HG03354 (cell line): ENCODE measurements at regions not wholly inside any gene's neighbourhood (a gene's known extent, or its start where the extent isn't known, plus 50 kb on each side); places are given as distances from the start of the nearest gene placed in this dataset.

Source experiments
- ATAC-seq: cut with Tn5 transposase; IDR thresholded peaks from one replicate; pipeline ENCODE4 v1.9.1; 2021; ENCODE audit warnings: mild to moderate bottlenecking; ENCODE audit not compliant: unreplicated experiment, poor library complexity, severe bottlenecking

GRCh38 chr9:118929287-118929686 is 439.9 kb downstream of the BRINP1 start:
- no peak for ATAC-seq

DNA sequence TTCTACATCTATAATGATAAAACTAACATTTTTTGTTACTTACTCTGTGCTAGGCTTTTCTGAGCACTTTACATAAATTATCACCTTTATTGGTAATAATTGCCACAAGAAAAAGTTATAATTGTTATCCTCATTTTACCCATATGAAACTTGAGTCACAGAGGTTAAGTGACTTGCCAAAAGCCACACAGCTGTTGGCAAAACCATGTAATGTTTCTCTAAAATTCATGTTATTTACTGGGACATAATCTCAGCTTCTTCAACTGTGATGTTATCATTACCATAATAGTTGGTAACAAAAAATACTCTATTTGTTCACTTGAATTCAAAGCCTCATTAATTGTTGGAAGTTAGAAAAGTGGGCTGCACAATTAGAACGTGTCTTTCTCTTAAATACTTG is 437.3 kb downstream of the BRINP1 start:
- ATAC-seq: no peak

DNA sequence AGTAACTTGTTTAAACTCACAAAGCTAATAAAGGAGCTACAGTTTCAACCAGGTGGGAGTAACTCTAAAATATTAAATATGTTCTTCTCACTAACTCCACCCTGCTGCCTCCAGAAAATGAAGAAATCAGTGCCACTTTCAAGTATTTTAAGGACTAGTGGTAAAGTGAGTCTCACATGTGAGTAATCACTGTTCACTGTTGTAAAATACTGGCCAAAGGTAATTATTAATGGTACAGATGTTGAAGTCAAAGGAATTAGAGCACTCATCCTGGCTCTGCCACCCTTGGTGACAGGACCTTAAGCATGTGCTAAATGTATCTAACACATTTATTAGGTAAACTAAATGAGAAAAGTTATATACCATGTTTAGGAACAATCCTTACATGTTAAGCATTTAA is 430.7 kb downstream of the BRINP1 start:
- no peak for ATAC-seq

DNA sequence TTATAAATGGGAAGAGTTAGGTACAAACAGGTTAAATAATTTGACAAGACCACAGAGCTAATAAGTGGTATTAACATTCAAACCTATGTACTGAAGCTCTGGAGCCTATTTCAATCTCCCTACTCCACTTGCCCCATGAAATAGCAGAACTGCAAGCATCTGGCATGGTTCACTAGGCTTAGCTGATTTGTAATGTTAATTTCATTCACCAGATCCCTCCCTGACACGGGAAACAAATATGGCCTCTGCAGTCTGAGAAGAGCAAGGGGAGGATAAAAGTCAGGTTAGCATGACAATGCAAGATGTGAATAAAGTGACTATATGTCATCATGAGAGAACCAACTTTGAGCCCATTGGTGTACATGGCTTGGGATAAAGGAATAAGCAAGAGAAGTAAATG is 428.8 kb downstream of the BRINP1 start:
- ATAC-seq: no peak

DNA sequence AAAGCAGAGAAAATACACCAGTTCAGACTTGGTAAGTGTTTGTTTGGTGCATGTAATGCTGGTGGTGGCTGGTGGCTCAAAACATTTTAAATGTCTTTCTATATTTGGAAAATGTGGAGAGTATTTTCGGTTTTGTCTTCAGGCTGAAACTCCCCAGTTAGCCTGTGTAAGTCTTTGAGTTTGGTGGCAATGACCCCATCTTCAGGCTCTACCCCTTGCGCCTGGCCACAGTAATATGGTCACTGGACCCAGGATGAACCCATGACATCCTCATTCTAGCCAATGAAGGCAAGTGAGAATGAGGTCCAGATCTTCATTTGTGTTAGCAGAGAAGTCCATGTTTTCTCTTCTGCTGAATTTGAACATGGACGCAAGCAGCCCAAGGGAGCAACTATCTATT is 422.6 kb downstream of the BRINP1 start:
- no peak for ATAC-seq

- no peak for ATAC-seq
These were observed 414.4 kb downstream of the BRINP1 start for GRCh38 chr9:118954857-118955256.

GRCh38 chr9:118957585-118957984 is 411.6 kb downstream of the BRINP1 start:
- ATAC-seq: no peak

DNA sequence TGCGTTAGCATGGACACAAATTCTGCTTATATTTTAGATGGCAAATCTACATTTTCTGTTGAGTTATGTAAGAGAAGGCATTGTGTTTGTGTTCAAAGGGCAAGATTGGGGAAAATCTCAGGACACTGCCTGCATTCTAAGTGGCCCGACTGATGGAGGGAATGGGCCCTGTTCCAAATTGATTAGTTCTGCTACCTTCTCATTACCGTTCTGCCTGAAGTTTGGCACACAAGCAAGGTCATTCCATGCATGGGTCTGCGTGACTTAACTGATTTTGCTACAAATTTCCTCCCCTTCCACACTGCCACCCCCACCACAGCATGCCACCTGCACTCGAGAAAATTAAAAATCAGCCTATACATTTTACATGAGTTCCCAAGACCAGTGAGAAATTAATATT is 409.9 kb downstream of the BRINP1 start:
- no peak for ATAC-seq

- ATAC-seq: no peak
These were observed 407.4 kb downstream of the BRINP1 start for GRCh38 chr9:118961857-118962256.

- ATAC-seq: no peak
These were observed 406.8 kb downstream of the BRINP1 start for GRCh38 chr9:118962426-118962825.

GRCh38 chr9:118963674-118964073 is 405.6 kb downstream of the BRINP1 start:
- no peak for ATAC-seq

GRCh38 chr9:118967901-118968300 is 401.3 kb downstream of the BRINP1 start:
- no peak for ATAC-seq

- ATAC-seq: no peak
These were observed 393.5 kb downstream of the BRINP1 start for GRCh38 chr9:118975736-118976135.

GRCh38 chr9:118976160-118976559 is 393.1 kb downstream of the BRINP1 start:
- no peak for ATAC-seq

DNA sequence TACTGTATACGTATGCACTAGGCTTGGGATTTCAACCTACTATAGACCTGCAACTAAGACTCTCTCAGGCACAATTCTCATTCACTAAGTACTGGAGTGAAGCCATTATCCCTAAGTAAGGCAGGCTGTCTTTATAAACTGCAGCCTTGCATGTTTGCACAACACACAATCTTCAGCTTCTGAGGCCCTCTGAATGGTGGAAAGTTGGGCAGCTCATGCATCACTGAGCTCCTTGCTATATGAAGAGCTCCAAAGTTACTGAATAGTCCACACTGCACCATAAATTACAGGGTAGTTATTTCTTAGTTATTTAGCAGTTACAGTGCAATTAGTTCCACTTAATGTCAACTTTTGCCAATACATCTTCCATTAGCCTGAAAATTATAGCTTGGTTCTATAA is 384.6 kb downstream of the BRINP1 start:
- ATAC-seq: no peak

- ATAC-seq: no peak
These were observed 383.4 kb downstream of the BRINP1 start for GRCh38 chr9:118985851-118986250.

DNA sequence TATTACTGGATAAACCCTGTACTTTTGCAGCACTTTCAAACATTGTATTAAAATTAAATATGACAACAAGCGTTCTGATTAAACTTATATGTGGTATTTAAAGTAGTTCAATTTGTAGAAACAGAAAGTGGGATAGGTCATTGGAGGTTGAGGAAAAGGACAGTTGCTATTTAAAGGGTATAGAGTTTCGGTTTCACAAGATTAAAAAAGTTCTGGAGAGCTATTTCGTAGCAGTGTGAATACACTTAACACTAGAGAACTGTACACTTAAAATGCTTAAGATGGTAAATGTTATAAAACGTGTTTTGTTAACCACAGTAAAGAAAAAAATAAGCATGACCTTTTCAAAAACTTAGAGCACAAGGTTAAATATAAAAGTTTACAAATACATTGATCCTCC is 382.1 kb downstream of the BRINP1 start:
- no peak for ATAC-seq

DNA sequence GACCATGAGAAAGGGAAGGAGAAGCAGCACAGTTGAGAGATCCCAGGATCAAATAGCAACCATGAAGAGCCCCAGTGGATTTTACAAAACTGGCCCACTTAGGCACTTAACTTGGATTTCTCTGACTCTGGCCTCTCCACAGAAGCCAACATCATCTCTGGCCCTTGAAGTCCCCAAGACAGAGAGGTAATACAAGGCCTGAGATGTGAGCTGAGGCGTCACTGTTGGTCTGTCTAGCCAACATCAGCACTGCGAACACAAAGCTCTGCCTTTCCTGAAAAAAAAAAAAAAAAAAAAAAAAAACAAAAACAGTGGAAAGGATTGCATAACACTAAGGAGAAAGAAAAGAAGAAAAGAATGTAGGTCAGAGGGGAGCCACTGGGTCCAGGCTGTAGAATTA is 378.3 kb downstream of the BRINP1 start:
- no peak for ATAC-seq

- no peak for ATAC-seq
These were observed 377.6 kb downstream of the BRINP1 start for GRCh38 chr9:118991366-118992285.

DNA sequence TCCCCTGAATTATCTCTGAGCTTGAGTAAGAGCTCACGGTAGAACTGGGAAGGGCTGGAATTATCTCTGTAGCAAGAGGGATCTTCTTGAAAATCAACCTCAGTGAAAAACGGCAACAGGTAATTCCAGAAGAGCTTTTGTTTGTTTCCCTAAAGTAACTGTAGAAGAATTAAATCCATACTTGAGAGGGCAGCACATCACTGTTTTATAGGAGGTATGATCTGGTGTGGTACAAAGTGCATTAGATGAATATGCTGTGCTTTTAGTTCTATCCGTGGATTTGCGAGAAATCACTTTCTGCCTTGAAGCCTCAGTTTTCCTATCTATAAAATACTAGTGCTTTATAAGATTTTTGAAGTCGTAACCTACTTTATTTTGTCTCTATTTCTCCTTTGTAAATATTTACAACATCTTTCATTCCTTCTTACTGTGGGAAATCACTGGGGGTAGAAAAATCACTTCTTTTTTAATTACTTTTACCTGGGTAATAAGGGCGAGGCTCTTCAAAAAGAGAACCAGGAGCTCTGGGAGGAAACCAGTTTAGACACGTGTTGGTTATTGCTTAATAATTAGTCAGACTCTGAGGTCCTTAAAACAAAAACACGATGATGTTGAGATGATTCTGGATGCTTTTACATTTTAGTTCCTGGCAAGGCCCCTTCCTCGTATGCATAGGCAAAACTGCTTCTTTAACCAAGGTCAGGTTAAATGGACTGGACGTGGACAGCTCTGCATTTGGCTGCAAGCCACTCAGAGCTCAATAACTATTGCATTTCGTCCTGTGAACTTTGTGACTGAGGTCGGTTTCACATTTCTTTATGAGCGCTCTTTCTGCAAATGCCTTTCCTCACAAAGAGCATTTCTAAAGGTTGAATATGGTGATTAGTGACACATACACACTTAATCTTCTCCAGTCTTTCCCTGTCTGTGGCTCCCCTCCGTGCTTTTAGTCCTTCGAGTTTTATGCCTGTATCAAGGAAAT is 376.1 kb downstream of the BRINP1 start:
- ATAC-seq: no peak

GRCh38 chr9:118993965-118994364 is 375.3 kb downstream of the BRINP1 start:
- ATAC-seq: no peak
